Gastrocnemius medialis (tissue), 4 donors: ENCODE measurements at regions not wholly inside any gene's neighbourhood (a gene's known extent, or its start where the extent isn't known, plus 50 kb on each side); places are given as distances from the start of the nearest gene placed in this dataset.

Source experiments
- ATAC-seq, 2 donors: fragments of 150-250 bp; one replicate each; pipeline ENCODE4 v1.9.1; 2016
- DNase-seq, 2 donors: peaks; one replicate each; pipeline ENCODE4 v3.0.0-alpha.2; 2019
- H3K27ac ChIP-seq, 4 donors: fragments of 200-600 bp; sonication (generic); 1 replicate in 1 of 4; 2 replicates in 3 of 4; pipeline ENCODE4 v1.5.1; 2016 to 2018; ENCODE audit warnings: mild to moderate bottlenecking in 2 of 4, moderate library complexity in 1 of 4
- H3K27me3 ChIP-seq, 3 donors: fragments of 200-600 bp; sonication (generic) in 2 of 3; 1 replicate in 1 of 3; 2 replicates in 2 of 3; pipeline versions ENCODE4 v1.5.1 to v1.6.0; 2016 to 2019; ENCODE audit warnings: mild to moderate bottlenecking in 1 of 3, moderate library complexity in 1 of 3
- H3K36me3 ChIP-seq, 2 donors: fragments of 200-600 bp; sonication (generic) in 1 of 2; one replicate each; pipeline ENCODE4 v1.5.1; 2017 to 2018
- H3K4me1 ChIP-seq, 2 donors: fragments of 200-600 bp; sonication (generic) in 1 of 2; one replicate each; pipeline ENCODE4 v1.5.1; 2016 to 2017; ENCODE audit warnings: mild to moderate bottlenecking in 2 of 2
- H3K4me3 ChIP-seq, 4 donors: fragments of 200-600 bp; sonication (generic) in 3 of 4; 1 replicate in 1 of 4; 2 replicates in 3 of 4; pipeline ENCODE4 v1.5.1; 2016 to 2019; ENCODE audit warnings: mild to moderate bottlenecking in 2 of 4
- H3K9me3 ChIP-seq, 3 donors: fragments of 200-600 bp; sonication (generic) in 2 of 3; 1 replicate in 1 of 3; 2 replicates in 2 of 3; pipeline ENCODE4 v1.5.1; 2016 to 2019
- POLR2A ChIP-seq, 2 donors: fragments of 450-650 bp; IDR thresholded peaks; one replicate each; pipeline ENCODE4 v1.6.1; 2017; ENCODE audit warnings: antibody characterized with exemption in 2 of 2, mild to moderate bottlenecking in 2 of 2, moderate library complexity in 2 of 2
- in situ Hi-C, 4 donors: fragments of 200-750 bp; cut with MboI; loops; one replicate each; pipeline versions ENCODE4 v1.15.0 to v1.8.0; 2017; ENCODE audit warnings: low sequenced_read_pairs in 4 of 4
- intact Hi-C: fragments of 100-400 bp; cut with DNase I; formaldehyde crosslinking; loops from one replicate; pipeline ENCODE4 v1.15.1; 2023; ENCODE audit warnings: low total_unique reads
- TF ChIP-seq, protein P1 (sequence below), 5 experiments: fragments of 450-650 bp in 3 of 5; fragments of 200-600 bp in 2 of 5; sonication (generic) in 2 of 5; IDR thresholded peaks in 4 of 5; conservative IDR thresholded peaks in 1 of 5; 1 replicate in 4 of 5; 2 replicates in 1 of 5; pipeline ENCODE4 v1.5.1; 2016 to 2019; ENCODE audit warnings: antibody characterized with exemption in 5 of 5, mild to moderate bottlenecking in 3 of 5, moderate library complexity in 3 of 5

DNA sequence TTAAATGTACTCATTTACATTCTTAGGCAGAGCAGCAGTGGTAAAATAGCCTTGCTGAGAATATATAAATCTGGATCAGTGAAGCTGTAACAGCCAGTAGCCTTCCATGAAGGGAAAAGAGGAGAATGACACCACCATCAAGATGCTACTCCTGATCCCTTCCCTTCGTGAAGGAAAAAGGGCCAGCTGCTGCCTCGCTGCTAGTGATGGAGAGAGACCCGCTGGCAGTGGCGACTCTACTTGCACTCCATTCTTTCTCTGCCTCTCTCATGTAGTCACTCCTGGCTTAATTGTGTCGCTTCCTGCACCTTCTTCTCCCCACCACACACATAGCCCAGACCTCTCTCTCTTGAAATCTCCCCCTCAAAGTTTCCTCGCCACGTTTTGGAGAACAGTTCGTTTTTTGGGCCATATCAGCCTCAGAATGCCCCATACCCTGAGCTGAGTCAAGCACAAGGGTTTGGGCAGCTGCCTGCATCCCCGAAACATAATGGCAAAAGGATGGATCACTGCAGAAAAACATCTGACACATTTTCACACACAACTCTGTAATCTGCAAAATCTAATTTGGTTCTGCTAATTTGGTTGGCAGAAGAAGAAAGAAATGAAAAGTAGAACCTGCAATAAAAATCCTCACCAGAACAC lies 460.3 kb upstream of the IL12A start:
- no peak for ATAC-seq
- Histone ChIP-seq H3K4me3 (no peak overlapping the region), H3K9me3 (no peaks in the 10 kb centered on the region), H3K27ac (no peak overlapping the region), H3K36me3 (no peaks in the 10 kb centered on the region), H3K27me3 (no peaks in the 10 kb centered on the region), H3K4me1 (no peaks in the 10 kb centered on the region)
- no peak for DNase-seq
- intact Hi-C loops (no loop called here), in situ Hi-C loops (no loop called here)
- TF ChIP-seq POLR2A (IDR thresholded peaks at IDR 0.05): no peak
- TF ChIP-seq, protein P1, sequence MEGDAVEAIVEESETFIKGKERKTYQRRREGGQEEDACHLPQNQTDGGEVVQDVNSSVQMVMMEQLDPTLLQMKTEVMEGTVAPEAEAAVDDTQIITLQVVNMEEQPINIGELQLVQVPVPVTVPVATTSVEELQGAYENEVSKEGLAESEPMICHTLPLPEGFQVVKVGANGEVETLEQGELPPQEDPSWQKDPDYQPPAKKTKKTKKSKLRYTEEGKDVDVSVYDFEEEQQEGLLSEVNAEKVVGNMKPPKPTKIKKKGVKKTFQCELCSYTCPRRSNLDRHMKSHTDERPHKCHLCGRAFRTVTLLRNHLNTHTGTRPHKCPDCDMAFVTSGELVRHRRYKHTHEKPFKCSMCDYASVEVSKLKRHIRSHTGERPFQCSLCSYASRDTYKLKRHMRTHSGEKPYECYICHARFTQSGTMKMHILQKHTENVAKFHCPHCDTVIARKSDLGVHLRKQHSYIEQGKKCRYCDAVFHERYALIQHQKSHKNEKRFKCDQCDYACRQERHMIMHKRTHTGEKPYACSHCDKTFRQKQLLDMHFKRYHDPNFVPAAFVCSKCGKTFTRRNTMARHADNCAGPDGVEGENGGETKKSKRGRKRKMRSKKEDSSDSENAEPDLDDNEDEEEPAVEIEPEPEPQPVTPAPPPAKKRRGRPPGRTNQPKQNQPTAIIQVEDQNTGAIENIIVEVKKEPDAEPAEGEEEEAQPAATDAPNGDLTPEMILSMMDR (IDR thresholded peaks at IDR 0.05 in 4 of 5, conservative IDR thresholded peaks at IDR 0.05 in 1 of 5): no peak

DNA sequence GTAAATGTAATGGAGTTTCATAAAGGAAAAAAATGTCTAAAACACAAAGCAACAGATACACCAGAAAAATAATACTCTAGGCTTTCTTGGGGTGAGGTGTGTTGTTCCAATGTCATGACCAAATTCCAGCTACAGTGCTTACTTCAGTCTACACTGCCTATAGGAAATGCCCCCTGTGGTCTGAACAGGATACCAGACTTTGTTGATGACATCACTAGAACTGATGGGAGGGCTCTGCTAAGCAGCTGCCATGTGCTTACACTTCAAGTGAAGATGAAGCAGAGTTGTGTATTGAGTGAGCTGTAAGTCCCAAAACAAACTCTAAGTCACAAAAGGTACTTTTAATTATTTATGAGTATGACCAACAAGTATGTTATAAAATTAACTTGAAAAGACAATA lies 456.1 kb upstream of the IL12A start:
- TF ChIP-seq POLR2A (IDR thresholded peaks at IDR 0.05): no peak
- TF ChIP-seq, protein P1 (IDR thresholded peaks at IDR 0.05 in 4 of 5, conservative IDR thresholded peaks at IDR 0.05 in 1 of 5): no peak
- Histone ChIP-seq H3K4me1 (no peaks in the 10 kb centered on the region), H3K9me3 (no peaks in the 10 kb centered on the region), H3K27me3 (no peaks in the 10 kb centered on the region), H3K4me3 (no peak overlapping the region), H3K36me3 (no peaks in the 10 kb centered on the region), H3K27ac (no peak overlapping the region)
- DNase-seq: no peak
- no peak for ATAC-seq
- intact Hi-C loops: no loop called here
- in situ Hi-C loops: no loop called here

DNA sequence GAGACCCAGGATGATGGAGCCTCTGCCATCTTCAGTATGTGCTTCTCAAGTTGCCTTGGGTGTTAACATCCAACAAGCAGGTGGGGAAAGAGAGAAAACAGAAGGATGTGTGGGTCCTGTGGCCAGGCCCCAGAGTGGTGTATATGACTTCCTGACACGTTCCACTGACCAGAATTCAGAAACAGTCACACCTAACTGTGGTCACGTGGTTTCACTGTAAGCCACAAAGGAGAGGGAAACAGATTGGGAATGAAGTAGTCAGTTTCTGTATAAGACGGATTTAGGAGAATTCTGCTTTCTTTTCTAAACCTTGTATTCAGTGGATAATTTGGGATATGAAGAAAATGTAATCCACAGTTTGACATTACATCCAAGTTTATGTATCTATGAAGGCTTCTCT lies 454.1 kb upstream of the IL12A start:
- TF ChIP-seq, protein P1 (IDR thresholded peaks at IDR 0.05 in 4 of 5, conservative IDR thresholded peaks at IDR 0.05 in 1 of 5): no peak
- no peak for TF ChIP-seq POLR2A (IDR thresholded peaks at IDR 0.05)
- Histone ChIP-seq H3K27me3 (no peaks in the 10 kb centered on the region), H3K4me1 (no peaks in the 10 kb centered on the region), H3K27ac (no peak overlapping the region), H3K9me3 (no peaks in the 10 kb centered on the region), H3K36me3 (no peaks in the 10 kb centered on the region), H3K4me3 (no peak overlapping the region)
- no peak for ATAC-seq
- in situ Hi-C loops: no loop called here
- intact Hi-C loops: no loop called here
- DNase-seq: no peak

DNA sequence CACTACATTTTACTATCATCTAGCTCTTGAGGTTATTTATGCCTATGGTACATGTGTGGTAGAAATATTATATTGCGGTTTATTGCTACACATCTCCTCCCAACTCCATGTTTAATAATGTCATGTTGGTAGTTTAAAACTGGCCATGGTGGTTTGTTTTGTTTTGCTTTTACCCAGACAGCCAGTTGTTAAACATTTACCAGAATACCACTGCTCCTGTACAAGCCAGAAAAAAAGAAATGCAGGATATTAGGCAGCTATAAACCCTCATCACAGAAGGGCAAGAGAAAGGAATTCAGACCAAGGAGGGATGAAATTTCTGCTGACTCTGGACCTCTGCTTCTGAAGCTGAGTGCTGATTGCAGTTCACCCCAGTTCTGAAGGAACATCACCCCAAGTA lies 451.8 kb upstream of the IL12A start:
- in situ Hi-C loops (no loop called here), intact Hi-C loops (no loop called here)
- no peak for TF ChIP-seq POLR2A (IDR thresholded peaks at IDR 0.05)
- TF ChIP-seq, protein P1 (IDR thresholded peaks at IDR 0.05 in 4 of 5, conservative IDR thresholded peaks at IDR 0.05 in 1 of 5): no peak
- Histone ChIP-seq H3K9me3 (no peaks in the 10 kb centered on the region), H3K27me3 (no peaks in the 10 kb centered on the region), H3K4me3 (no peak overlapping the region), H3K27ac (no peak overlapping the region), H3K36me3 (no peaks in the 10 kb centered on the region), H3K4me1 (no peaks in the 10 kb centered on the region)
- no peak for ATAC-seq
- DNase-seq: no peak

DNA sequence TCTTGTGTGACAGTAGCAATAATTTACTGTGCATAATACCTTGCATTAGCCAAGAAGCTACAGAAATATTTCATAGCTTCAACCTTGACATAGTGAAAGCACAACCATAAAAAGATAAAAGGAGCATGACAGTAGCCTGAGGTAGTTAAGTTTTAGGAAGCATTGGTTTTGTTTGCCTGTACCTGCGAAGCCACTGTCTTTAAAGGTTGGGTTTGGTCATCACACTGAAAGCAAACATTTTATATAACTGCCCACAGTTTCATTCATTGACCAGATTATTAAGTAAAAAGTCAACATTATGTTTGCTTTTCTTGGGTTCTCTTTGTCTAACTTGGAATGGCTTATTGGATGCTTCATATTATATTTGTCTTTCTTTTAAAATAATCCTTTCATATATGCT lies 450.1 kb upstream of the IL12A start:
- no peak for ATAC-seq
- intact Hi-C loops: no loop called here
- no peaks in the 10 kb centered on the region for H3K27me3 ChIP-seq
- no peak for TF ChIP-seq POLR2A (IDR thresholded peaks at IDR 0.05)
- TF ChIP-seq, protein P1 (IDR thresholded peaks at IDR 0.05 in 4 of 5, conservative IDR thresholded peaks at IDR 0.05 in 1 of 5): no peak
- no peaks in the 10 kb centered on the region for H3K4me1 ChIP-seq
- in situ Hi-C loops: no loop called here
- H3K9me3 ChIP-seq: no peaks in the 10 kb centered on the region
- DNase-seq: no peak
- H3K4me3 ChIP-seq: no peak overlapping the region
- H3K36me3 ChIP-seq: no peaks in the 10 kb centered on the region
- H3K27ac ChIP-seq: no peak overlapping the region
